Mesendoderm (in vitro differentiated cells): ENCODE measurements at regions not wholly inside any gene's neighbourhood (a gene's known extent, or its start where the extent isn't known, plus 50 kb on each side); places are given as distances from the start of the nearest gene placed in this dataset.

ENCODE experiments used
- DNase-seq: peaks from one replicate; pipeline ENCODE4 v3.0.0; 2013
- H2AK5ac ChIP-seq: 2 replicates; pipeline ENCODE4 v1.6.1; 2013; ENCODE audit warnings: low read length, inconsistent platforms
- H2BK120ac ChIP-seq: 2 replicates; pipeline ENCODE4 v1.6.1; 2013; ENCODE audit warnings: low read depth, mild to moderate bottlenecking, low read length, moderate library complexity, mixed read lengths
- H2BK15ac ChIP-seq: replicated peaks from 2 replicates; pipeline ENCODE4 v1.6.1; 2013; ENCODE audit warnings: low read depth, mild to moderate bottlenecking, moderate library complexity
- H2BK5ac ChIP-seq: 2 replicates; pipeline ENCODE4 v1.6.1; 2013; ENCODE audit warnings: low read length, inconsistent platforms
- H3K18ac ChIP-seq: 2 replicates; pipeline ENCODE4 v1.6.1; 2013; ENCODE audit warnings: mild to moderate bottlenecking, low read length, mixed read lengths
- H3K23ac ChIP-seq: one replicate; pipeline ENCODE4 v1.6.1; 2013; ENCODE audit warnings: low read length
- H3K27ac ChIP-seq: 2 replicates; pipeline ENCODE4 v1.5.1; 2013; ENCODE audit warnings: low read depth, mild to moderate bottlenecking, inconsistent platforms, low read length, moderate library complexity
- H3K27me3 ChIP-seq: 2 replicates; pipeline ENCODE4 v1.6.1; 2013; ENCODE audit warnings: low read length, control low read depth, mild to moderate bottlenecking, inconsistent platforms; ENCODE audit not compliant: insufficient read depth, poor library complexity
- H3K36me3 ChIP-seq: 2 replicates; pipeline ENCODE4 v1.6.1; 2013; ENCODE audit warnings: low read length, inconsistent platforms; ENCODE audit not compliant: control insufficient read depth, insufficient read depth
- H3K4ac ChIP-seq: one replicate; pipeline ENCODE4 v1.6.1; 2013; ENCODE audit warnings: low read depth, mild to moderate bottlenecking, low read length, moderate library complexity
- H3K4me1 ChIP-seq: 2 replicates; pipeline ENCODE4 v1.6.1; 2013; ENCODE audit warnings: low read depth, low read length, inconsistent platforms; ENCODE audit not compliant: control insufficient read depth
- H3K4me2 ChIP-seq: 2 replicates; pipeline ENCODE4 v1.6.1; 2013; ENCODE audit warnings: low read length
- H3K4me3 ChIP-seq: 2 replicates; pipeline ENCODE4 v1.5.1; 2013; ENCODE audit warnings: mild to moderate bottlenecking, low read length
- H3K56ac ChIP-seq: one replicate; pipeline ENCODE4 v1.6.1; 2013; ENCODE audit warnings: low read length
- H3K79me1 ChIP-seq: 2 replicates; pipeline ENCODE4 v1.6.1; 2013; ENCODE audit warnings: low read length, inconsistent platforms
- H3K79me2 ChIP-seq: 2 replicates; pipeline ENCODE4 v1.6.1; 2013; ENCODE audit warnings: mild to moderate bottlenecking, low read length; ENCODE audit not compliant: control insufficient read depth, insufficient read depth
- H3K9ac ChIP-seq: 2 replicates; pipeline ENCODE4 v1.6.1; 2013; ENCODE audit warnings: low read length, inconsistent platforms
- H4K5ac ChIP-seq: one replicate; pipeline ENCODE4 v1.6.1; 2013; ENCODE audit warnings: low read length
- H4K8ac ChIP-seq: one replicate; pipeline ENCODE4 v1.6.1; 2013; ENCODE audit warnings: low read depth, mild to moderate bottlenecking, control low read depth, low read length, moderate library complexity
- WGBS: extraction: QIAGEN DNeasy Blood & Tissue Kit; methylation state at CpG from one replicate; pipeline ENCODE4 v1.1.7; 2013; ENCODE audit warnings: low lambda C conversion rate, missing lambda C conversion rate; ENCODE audit not compliant: insufficient coverage; ENCODE audit errors: extremely low coverage; 5-methylcytosine and 5-hydroxymethylcytosine counted together

DNA sequence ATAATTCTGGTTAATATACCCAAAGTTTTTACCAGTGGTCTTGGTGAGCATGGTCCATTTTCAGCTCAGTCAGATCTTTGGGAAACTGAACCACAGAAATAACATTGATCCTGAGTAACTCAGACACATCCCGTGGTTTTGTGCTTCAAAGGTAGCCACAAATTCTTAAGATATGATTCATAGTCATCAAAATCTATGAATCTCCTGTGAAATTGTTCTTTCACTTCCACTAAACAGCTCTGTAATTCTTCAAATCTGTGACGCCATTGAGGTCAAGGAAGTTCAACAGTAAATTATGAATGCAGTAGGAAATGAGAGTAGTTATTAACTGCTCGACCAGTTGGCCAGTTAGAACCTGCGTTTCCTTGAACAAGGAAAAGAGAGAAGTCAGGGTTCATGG lies 147.3 kb downstream of the IRS1 start:
- H3K4me2 ChIP-seq, result no peak overlapping the region
- no peaks in the 10 kb centered on the region for H3K79me2 ChIP-seq
- H2BK15ac ChIP-seq, result no peak overlapping the region
- no peak overlapping the region for H3K27ac ChIP-seq
- WGBS, result no CpG with 5 or more reads among the region's 4 CpGs
- H2AK5ac ChIP-seq, result no peak overlapping the region
- DNase-seq, result no peak
- no peaks in the 10 kb centered on the region for H3K27me3 ChIP-seq
- H2BK120ac ChIP-seq, result no peak overlapping the region
- no peak overlapping the region for H2BK5ac ChIP-seq
- no peak overlapping the region for H3K18ac ChIP-seq
- no peak overlapping the region for H3K56ac ChIP-seq
- H4K8ac ChIP-seq, result no peak overlapping the region
- no peak overlapping the region for H4K5ac ChIP-seq
- no peaks in the 10 kb centered on the region for H3K79me1 ChIP-seq
- no peak overlapping the region for H3K23ac ChIP-seq
- H3K9ac ChIP-seq, result no peak overlapping the region
- no peaks in the 10 kb centered on the region for H3K36me3 ChIP-seq
- no peak overlapping the region for H3K4me3 ChIP-seq
- H3K4ac ChIP-seq, result no peak overlapping the region
- H3K4me1 ChIP-seq, result peaks cover 4% of the 10 kb centered on the region

DNA sequence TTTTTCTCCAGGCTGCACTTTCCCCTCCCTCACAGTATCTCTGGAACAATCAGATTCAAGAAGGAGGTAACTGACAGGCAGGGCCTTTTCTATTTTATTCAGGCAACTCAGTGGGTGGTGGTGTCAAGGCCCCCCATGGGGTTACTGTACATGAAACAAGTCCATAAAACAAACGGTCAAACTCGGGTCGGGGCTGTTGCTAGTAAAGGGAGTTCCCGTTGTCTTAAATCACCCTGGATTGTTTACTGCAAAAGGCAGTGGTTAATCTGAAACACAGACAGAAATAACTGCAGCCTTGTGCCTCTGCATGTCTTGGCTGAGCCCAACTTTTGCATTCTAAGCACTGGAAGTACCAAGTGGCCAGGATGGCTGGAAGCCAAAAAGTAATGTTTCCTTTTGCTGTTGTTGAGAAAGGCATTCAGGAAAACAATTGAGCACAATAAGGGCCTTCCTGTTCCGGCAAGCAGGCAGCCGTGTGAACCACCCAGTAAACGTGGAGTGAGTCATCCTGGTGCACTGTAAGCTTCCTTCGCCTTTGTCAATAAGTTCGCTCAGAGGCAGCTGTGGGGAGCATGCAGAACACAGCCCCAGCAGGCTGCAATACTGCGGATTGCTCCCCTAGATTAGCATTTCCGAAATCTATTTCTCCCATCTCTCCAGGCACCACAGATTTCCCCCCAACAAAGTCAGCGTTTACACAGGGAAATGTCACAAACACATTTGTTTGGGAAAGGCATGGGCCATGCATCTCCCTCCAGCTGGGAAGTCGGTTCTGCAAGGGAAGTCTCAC lies 149.6 kb downstream of the IRS1 start:
- Histone ChIP-seq H4K8ac (no peak overlapping the region), H3K27me3 (no peaks in the 10 kb centered on the region), H3K36me3 (no peaks in the 10 kb centered on the region), H2BK120ac (no peak overlapping the region), H3K4me1 (peaks cover 4% of the 10 kb centered on the region), H3K79me2 (no peaks in the 10 kb centered on the region), H3K27ac (peak overlapping the region; percentile 42), H2BK5ac (no peak overlapping the region), H2BK15ac (no peak overlapping the region), H4K5ac (peak overlapping the region; percentile 6), H3K4me2 (no peak overlapping the region), H3K4ac (no peak overlapping the region), H3K18ac (no peak overlapping the region), H3K23ac (peak overlapping the region; percentile 30), H3K9ac (no peak overlapping the region), H3K79me1 (no peaks in the 10 kb centered on the region), H2AK5ac (no peak overlapping the region), H3K4me3 (no peak overlapping the region), H3K56ac (peak overlapping the region; percentile 74)
- no CpG with 5 or more reads among the region's 13 CpGs for WGBS
- DNase-seq, result peak; percentile 88

DNA sequence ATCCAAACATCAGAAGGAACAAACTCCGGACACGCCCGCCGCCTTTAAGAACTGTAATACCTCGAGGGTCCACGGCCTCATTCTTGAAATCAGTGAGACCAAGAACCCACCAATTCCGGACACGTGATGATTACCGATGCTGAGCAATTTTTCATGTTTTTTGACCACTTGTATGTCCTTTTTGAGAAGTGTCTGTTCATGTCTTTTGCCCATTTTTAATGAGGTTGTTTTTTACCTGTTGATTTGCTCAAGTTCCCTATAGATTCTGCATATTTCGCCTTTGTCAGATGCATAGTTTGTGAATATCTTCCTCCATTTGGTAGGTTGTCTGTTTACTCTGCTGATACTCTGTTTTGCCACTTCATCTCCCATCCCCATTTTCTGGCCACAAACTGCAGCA lies 150.4 kb downstream of the IRS1 start:
- Histone ChIP-seq H3K56ac (peak overlapping the region; percentile 74), H3K79me2 (no peaks in the 10 kb centered on the region), H3K4ac (no peak overlapping the region), H3K27me3 (no peaks in the 10 kb centered on the region), H3K4me3 (no peak overlapping the region), H2BK120ac (no peak overlapping the region), H2AK5ac (no peak overlapping the region), H3K9ac (no peak overlapping the region), H3K4me2 (no peak overlapping the region), H2BK15ac (no peak overlapping the region), H2BK5ac (peak overlapping the region; percentile 49), H3K23ac (no peak overlapping the region), H3K18ac (no peak overlapping the region), H3K27ac (peak overlapping the region; percentile 41), H3K36me3 (no peaks in the 10 kb centered on the region), H3K79me1 (no peaks in the 10 kb centered on the region), H3K4me1 (peaks cover 4% of the 10 kb centered on the region), H4K8ac (no peak overlapping the region), H4K5ac (peak overlapping the region; percentile 51)
- no CpG with 5 or more reads among the region's 10 CpGs for WGBS
- no peak for DNase-seq

DNA sequence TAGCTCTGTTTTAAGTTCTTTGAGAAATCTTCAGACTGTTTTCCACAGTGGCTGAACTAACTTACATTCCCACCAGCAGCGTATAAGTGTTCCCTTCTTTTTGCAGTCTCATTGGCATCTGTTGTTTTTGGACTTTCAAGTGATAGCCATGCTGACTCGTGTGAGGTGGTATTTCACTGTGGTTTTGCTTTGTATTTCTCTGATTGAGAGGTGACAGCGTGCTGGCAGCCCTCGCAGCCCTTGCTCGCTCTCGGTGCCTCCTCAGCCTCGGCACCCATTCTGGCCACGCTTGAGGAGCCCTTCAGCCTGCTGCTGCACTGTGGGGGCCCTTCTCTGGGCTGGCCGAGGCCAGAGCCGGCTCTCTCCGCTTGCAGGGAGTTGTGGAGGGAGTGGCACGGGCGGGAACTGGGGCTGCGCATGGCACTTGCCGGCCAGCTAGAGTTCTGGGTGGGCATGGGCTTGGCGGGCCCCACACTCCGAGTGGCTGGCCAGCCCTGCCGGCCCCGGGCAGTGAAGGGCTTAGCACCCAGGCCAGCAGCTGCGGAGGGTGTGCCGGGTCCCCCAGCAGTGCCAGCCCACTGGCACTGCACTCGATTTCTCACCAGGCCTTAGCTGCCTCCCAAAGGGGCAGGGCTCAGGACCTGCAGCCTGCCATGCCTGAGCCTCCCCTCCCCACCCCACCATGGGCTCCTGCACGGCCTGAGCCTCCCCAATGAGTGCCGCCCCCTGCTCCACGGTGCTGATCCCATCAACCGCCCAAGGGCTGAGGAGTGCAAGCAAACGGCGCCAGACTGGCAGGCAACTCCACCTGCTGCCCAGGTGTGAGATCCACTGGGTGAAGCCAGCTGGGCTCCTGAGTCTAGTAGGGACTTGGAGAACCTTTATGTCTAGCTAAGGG lies 151.8 kb downstream of the IRS1 start:
- H4K5ac ChIP-seq, result no peak overlapping the region
- H3K27me3 ChIP-seq, result no peaks in the 10 kb centered on the region
- no peaks in the 10 kb centered on the region for H3K36me3 ChIP-seq
- no peak overlapping the region for H2BK15ac ChIP-seq
- no peak overlapping the region for H3K23ac ChIP-seq
- no peak overlapping the region for H3K4me2 ChIP-seq
- H3K27ac ChIP-seq, result no peak overlapping the region
- H3K56ac ChIP-seq, result no peak overlapping the region
- H2BK120ac ChIP-seq, result no peak overlapping the region
- DNase-seq, result no peak
- peaks cover 4% of the 10 kb centered on the region for H3K4me1 ChIP-seq
- H3K4ac ChIP-seq, result no peak overlapping the region
- H4K8ac ChIP-seq, result no peak overlapping the region
- no peaks in the 10 kb centered on the region for H3K79me2 ChIP-seq
- H3K4me3 ChIP-seq, result no peak overlapping the region
- H2AK5ac ChIP-seq, result no peak overlapping the region
- no peak overlapping the region for H2BK5ac ChIP-seq
- no peak overlapping the region for H3K18ac ChIP-seq
- no peak overlapping the region for H3K9ac ChIP-seq
- no peaks in the 10 kb centered on the region for H3K79me1 ChIP-seq
- no CpG with 5 or more reads among the region's 28 CpGs for WGBS

DNA sequence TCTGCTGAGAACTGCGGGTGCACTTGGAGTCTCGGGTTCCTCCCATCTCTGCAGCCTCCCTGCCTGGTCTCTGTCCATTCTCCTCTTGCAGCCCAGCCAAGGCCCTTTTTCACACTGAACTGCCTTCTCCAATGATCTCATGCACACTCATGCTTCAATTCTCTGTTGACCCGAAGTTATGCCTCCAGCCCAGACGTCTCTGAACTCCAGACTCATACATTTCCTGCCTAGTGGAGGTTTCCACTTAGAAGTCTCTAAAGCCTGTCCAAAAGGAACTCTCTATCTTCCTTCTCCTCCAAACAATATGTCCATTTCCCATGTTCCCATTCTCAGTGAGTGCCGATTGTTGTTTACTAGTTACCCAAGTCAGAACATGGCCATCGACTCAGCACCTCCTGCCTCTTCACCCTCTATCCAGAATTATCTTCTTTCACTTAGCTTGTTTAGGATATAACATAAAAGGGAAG lies 155.2 kb downstream of the IRS1 start:
- no peaks in the 10 kb centered on the region for H3K4me1 ChIP-seq
- WGBS, result no CpG with 5 or more reads among the region's 6 CpGs
- no peak overlapping the region for H3K4me3 ChIP-seq
- DNase-seq, result no peak
- no peak overlapping the region for H3K18ac ChIP-seq
- H3K9ac ChIP-seq, result no peak overlapping the region
- no peak overlapping the region for H4K8ac ChIP-seq
- no peak overlapping the region for H2BK120ac ChIP-seq
- H2BK5ac ChIP-seq, result no peak overlapping the region
- no peak overlapping the region for H3K56ac ChIP-seq
- no peak overlapping the region for H3K4ac ChIP-seq
- H3K36me3 ChIP-seq, result no peaks in the 10 kb centered on the region
- no peak overlapping the region for H2BK15ac ChIP-seq
- H3K4me2 ChIP-seq, result no peak overlapping the region
- H3K79me1 ChIP-seq, result no peaks in the 10 kb centered on the region
- no peak overlapping the region for H2AK5ac ChIP-seq
- H4K5ac ChIP-seq, result no peak overlapping the region
- H3K79me2 ChIP-seq, result no peaks in the 10 kb centered on the region
- no peak overlapping the region for H3K27ac ChIP-seq
- H3K23ac ChIP-seq, result no peak overlapping the region
- H3K27me3 ChIP-seq, result no peaks in the 10 kb centered on the region
